PC-3 (cell line): ENCODE measurements at regions not wholly inside any gene's neighbourhood (a gene's known extent, or its start where the extent isn't known, plus 50 kb on each side); places are given as distances from the start of the nearest gene placed in this dataset.

ENCODE experiments used
- CTCF ChIP-seq: fragments of 300-600 bp; sonication (generic); conservative IDR thresholded peaks from 2 replicates; pipeline ENCODE4 v1.5.1; 2017; ENCODE audit warnings: antibody characterized with exemption, low read depth, mild to moderate bottlenecking, low read length
- EZH2 ChIP-seq: fragments of 300-600 bp; sonication (generic); IDR thresholded peaks from one replicate; pipeline ENCODE4 v1.6.1; 2017; ENCODE audit warnings: antibody characterized with exemption, mild to moderate bottlenecking, low read length; ENCODE audit not compliant: unreplicated experiment
- EZH2phosphoT487 ChIP-seq: fragments of 300-600 bp; sonication (generic); IDR thresholded peaks from 2 replicates; pipeline ENCODE4 v1.6.1; 2018; ENCODE audit warnings: mild to moderate bottlenecking, antibody characterized with exemption, low read length, borderline replicate concordance

DNA sequence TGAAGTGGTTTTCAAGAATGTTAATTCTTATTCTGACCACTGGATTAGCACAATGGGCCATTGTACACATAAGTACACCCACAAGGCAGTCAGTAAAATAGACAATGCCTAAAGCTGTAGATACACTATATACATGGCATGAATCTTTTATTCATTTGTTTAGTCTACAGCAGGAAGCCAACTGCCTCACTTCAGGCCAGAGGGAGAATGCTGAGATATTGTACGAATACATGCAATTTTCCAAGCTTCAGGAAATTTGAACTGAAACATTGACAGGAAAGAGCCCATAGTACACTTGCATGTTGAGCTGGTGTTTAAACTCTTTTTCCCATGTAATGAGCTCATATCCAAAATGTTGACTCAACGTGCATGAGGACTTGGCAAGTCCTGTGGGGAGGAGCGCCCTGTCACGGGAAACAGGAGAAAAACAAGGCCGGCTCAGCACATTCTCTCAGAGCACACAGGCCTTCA, 111.6 kb upstream of the CYP1B1 start:
- TF ChIP-seq CTCF (no peak), EZH2 (no peak), EZH2phosphoT487 (no peak)
